Fibroblast of gingiva (primary cell): ENCODE measurements at regions not wholly inside any gene's neighbourhood (a gene's known extent, or its start where the extent isn't known, plus 50 kb on each side); places are given as distances from the start of the nearest gene placed in this dataset.
"Not testable (repeated sequence)": the region's sequence is repeated elsewhere in the genome, so short reads cannot be mapped to it uniquely, and the experiment has no call there.

Source experiments
- DNase-seq: peaks from one replicate; pipeline ENCODE4 v3.0.0-alpha.2; 2011; ENCODE audit warnings: low read depth

- no peak for DNase-seq
Measured at GRCh38 chr18:4765401-4765800, 310.3 kb upstream of the DLGAP1 start.

GRCh38 chr18:4762330-4762729 is 307.2 kb upstream of the DLGAP1 start:
- no peak for DNase-seq

GRCh38 chr18:4758980-4759379 is 303.9 kb upstream of the DLGAP1 start:
- no peak for DNase-seq

- no peak for DNase-seq
Measured at GRCh38 chr18:4755848-4756247, 300.7 kb upstream of the DLGAP1 start.

- DNase-seq, result not testable (repeated sequence)
Measured at GRCh38 chr18:4753151-4753550, 298.0 kb upstream of the DLGAP1 start.

GRCh38 chr18:4751523-4751922 is 296.4 kb upstream of the DLGAP1 start:
- DNase-seq, result no peak

GRCh38 chr18:4750393-4751346 is 295.6 kb upstream of the DLGAP1 start:
- no peak for DNase-seq

- DNase-seq, result no peak
Measured at GRCh38 chr18:4748975-4749374, 293.9 kb upstream of the DLGAP1 start.

GRCh38 chr18:4734903-4735302 is 279.8 kb upstream of the DLGAP1 start:
- no peak for DNase-seq

- DNase-seq, result no peak
Measured at GRCh38 chr18:4734021-4734420, 278.9 kb upstream of the DLGAP1 start.

GRCh38 chr18:4721545-4721944 is 266.4 kb upstream of the DLGAP1 start:
- no peak for DNase-seq

- no peak for DNase-seq
Measured at GRCh38 chr18:4720518-4720917, 265.4 kb upstream of the DLGAP1 start.

- DNase-seq, result no peak
Measured at GRCh38 chr18:4705894-4706293, 250.8 kb upstream of the DLGAP1 start.

GRCh38 chr18:4704781-4705180 is 249.7 kb upstream of the DLGAP1 start:
- no peak for DNase-seq

- no peak for DNase-seq
Measured at GRCh38 chr18:4691836-4692235, 236.7 kb upstream of the DLGAP1 start.

- not testable (repeated sequence) for DNase-seq
Measured at GRCh38 chr18:4678685-4679084, 223.6 kb upstream of the DLGAP1 start.

- no peak for DNase-seq
Measured at GRCh38 chr18:4677006-4677405, 221.9 kb upstream of the DLGAP1 start.

- no peak for DNase-seq
Measured at GRCh38 chr18:4672162-4672561, 217.1 kb upstream of the DLGAP1 start.

GRCh38 chr18:4658804-4659203 is 203.7 kb upstream of the DLGAP1 start:
- no peak for DNase-seq

- DNase-seq, result no peak
Measured at GRCh38 chr18:4653418-4653817, 198.3 kb upstream of the DLGAP1 start.

- DNase-seq, result no peak
Measured at GRCh38 chr18:4641771-4642368, 186.8 kb upstream of the DLGAP1 start.

- no peak for DNase-seq
Measured at GRCh38 chr18:4640349-4641012, 185.4 kb upstream of the DLGAP1 start.
